ENCODE measurements at regions not wholly inside any gene's neighbourhood (a gene's known extent, or its start where the extent isn't known, plus 50 kb on each side); places are given as distances from the start of the nearest gene placed in this dataset.

GRCh38 chr2:8357738-8358518 is 323.9 kb upstream of the ID2 start:
- no peak for DNase-seq (ENCODE audit: low read depth in 1 of 2, low spot score in 1 of 2)

DNA sequence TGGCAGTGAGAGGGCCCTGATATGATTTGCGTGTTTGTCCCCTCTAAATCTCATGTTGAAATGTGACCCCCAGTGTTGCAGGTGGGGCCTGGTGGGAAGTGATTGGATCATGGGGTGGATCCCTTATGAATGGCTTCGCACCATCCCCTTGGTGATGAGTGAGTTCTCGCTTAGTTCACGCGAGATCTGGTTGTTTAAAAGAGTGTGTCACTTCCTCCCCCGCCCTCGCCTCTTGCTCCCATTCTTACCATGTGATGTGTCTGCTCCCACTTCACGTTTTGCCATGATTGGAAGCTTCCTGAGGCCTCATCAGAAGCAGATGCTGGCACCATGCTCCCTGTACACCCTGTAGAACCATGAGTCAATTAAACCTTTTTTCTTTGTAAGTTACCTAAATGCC is 319.9 kb upstream of the ID2 start:
- H3K4me3 ChIP-seq: no peak overlapping the region
- no peak for TF ChIP-seq CTCF (IDR thresholded peaks at IDR 0.05; ENCODE audit: low read depth, low read length)
- no peaks in the 10 kb centered on the region for H3K4me1 ChIP-seq (ENCODE audit: low read depth)
- H3K27me3 ChIP-seq: no peaks in the 10 kb centered on the region
- H3K36me3 ChIP-seq: no peaks in the 10 kb centered on the region
- H3K9me3 ChIP-seq (ENCODE audit: low read depth): no peaks in the 10 kb centered on the region
- no peak overlapping the region for H3K27ac ChIP-seq
- DNase-seq (ENCODE audit: low read depth in 1 of 2, low spot score in 1 of 2): no peak

More at GRCh38 chr2:8357738-8358518, 323.9 kb upstream of the ID2 start:
- no peak for TF ChIP-seq CTCF (IDR thresholded peaks at IDR 0.05; ENCODE audit: low read depth, low read length)
- Histone ChIP-seq H3K27me3 (no peaks in the 10 kb centered on the region), H3K9me3 (ENCODE audit: low read depth) (no peaks in the 10 kb centered on the region), H3K36me3 (no peaks in the 10 kb centered on the region), H3K4me3 (no peak overlapping the region), H3K27ac (no peak overlapping the region), H3K4me1 (ENCODE audit: low read depth) (no peaks in the 10 kb centered on the region)

DNA sequence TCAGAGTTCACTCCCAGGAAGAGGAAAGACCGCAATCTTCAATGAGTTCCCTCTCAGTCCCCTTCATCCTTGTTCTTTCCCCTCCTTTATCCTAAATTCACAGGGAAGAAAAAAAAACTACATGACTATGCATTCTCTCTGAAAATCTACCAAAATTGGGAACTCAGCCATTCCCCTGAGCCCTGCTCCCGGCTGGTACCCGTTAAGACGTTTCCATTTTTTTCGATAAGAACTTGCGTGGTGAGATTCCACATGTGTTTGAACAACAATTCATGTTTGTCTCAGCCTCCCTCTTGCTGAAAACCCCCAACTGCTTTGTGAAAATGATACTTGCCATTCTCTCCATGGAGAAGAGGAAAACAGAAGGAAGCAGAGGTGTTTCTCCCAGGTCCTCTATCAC is 318.7 kb upstream of the ID2 start:
- DNase-seq (ENCODE audit: low read depth in 1 of 2, low spot score in 1 of 2): no peak
- no peak for TF ChIP-seq CTCF (IDR thresholded peaks at IDR 0.05; ENCODE audit: low read depth, low read length)
- Histone ChIP-seq H3K27ac (no peak overlapping the region), H3K4me3 (no peak overlapping the region), H3K36me3 (no peaks in the 10 kb centered on the region), H3K4me1 (ENCODE audit: low read depth) (no peaks in the 10 kb centered on the region), H3K27me3 (no peaks in the 10 kb centered on the region), H3K9me3 (ENCODE audit: low read depth) (no peaks in the 10 kb centered on the region)

DNA sequence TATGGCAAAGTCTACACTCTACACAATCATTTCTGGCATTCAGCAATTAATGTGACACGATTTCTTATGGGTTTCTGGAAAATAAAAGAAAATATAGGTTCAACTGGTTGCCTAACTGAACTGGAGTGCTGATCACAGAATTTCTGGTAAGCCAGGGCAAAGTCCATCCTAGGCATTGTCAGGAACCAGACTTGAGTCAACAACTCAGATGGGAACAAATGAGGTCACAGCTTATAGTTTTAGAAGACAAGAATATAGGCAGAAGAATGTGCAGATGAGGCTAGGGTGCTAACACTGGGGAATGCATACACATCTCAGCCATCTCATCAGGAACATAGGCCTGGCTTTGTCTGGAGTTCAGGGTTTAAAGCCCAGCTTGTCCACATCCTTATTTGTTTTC is 317.2 kb upstream of the ID2 start:
- H3K4me1 ChIP-seq (ENCODE audit: low read depth): no peaks in the 10 kb centered on the region
- H3K4me3 ChIP-seq: no peak overlapping the region
- no peak overlapping the region for H3K27ac ChIP-seq
- no peaks in the 10 kb centered on the region for H3K27me3 ChIP-seq
- no peaks in the 10 kb centered on the region for H3K36me3 ChIP-seq
- DNase-seq (ENCODE audit: low read depth in 1 of 2, low spot score in 1 of 2): no peak
- no peaks in the 10 kb centered on the region for H3K9me3 ChIP-seq (ENCODE audit: low read depth)
- no peak for TF ChIP-seq CTCF (IDR thresholded peaks at IDR 0.05; ENCODE audit: low read depth, low read length)

- no peak for DNase-seq (ENCODE audit: low read depth in 1 of 2, low spot score in 1 of 2)
- Histone ChIP-seq H3K4me3 (no peak overlapping the region), H3K27me3 (no peaks in the 10 kb centered on the region), H3K36me3 (no peaks in the 10 kb centered on the region), H3K9me3 (ENCODE audit: low read depth) (no peaks in the 10 kb centered on the region), H3K4me1 (ENCODE audit: low read depth) (no peaks in the 10 kb centered on the region), H3K27ac (no peak overlapping the region)
- TF ChIP-seq CTCF (IDR thresholded peaks at IDR 0.05; ENCODE audit: low read depth, low read length): no peak
Measured at GRCh38 chr2:8365331-8365910, 316.4 kb upstream of the ID2 start.
